HTR-8/SVneo (cell line): ENCODE measurements at regions not wholly inside any gene's neighbourhood (a gene's known extent, or its start where the extent isn't known, plus 50 kb on each side); places are given as distances from the start of the nearest gene placed in this dataset.

Experiments used
- DNase-seq: peaks from one replicate; pipeline ENCODE4 v3.0.0; 2011; ENCODE audit warnings: low spot score, mixed read lengths; ENCODE audit not compliant: insufficient read length
- FAIRE-seq: peaks from 2 replicates; lab custom pipeline; 2011; peaks lifted over from hg19 to GRCh38; lab: Jason Lieb, UNC

- no peak for DNase-seq
- FAIRE-seq, result peak; percentile 4
Measured at GRCh38 chrX:30414144-30414543, 105.0 kb upstream of the NR0B1 start.

- DNase-seq (no peak), FAIRE-seq (no peak)
Measured at GRCh38 chrX:30402366-30402765, 93.2 kb upstream of the NR0B1 start.

GRCh38 chrX:30388325-30388724 is 79.1 kb upstream of the NR0B1 start:
- no peak for FAIRE-seq
- no peak for DNase-seq

- FAIRE-seq (no peak), DNase-seq (no peak)
Measured at GRCh38 chrX:30373951-30374350, 64.8 kb upstream of the NR0B1 start.

GRCh38 chrX:30373479-30373878 is 64.3 kb upstream of the NR0B1 start:
- no peak for FAIRE-seq
- DNase-seq, result peak; percentile 5

- DNase-seq (no peak), FAIRE-seq (no peak)
Measured at GRCh38 chrX:30364229-30364628, 55.0 kb upstream of the NR0B1 start.
